ENCODE measurements at regions not wholly inside any gene's neighbourhood (a gene's known extent, or its start where the extent isn't known, plus 50 kb on each side); places are given as distances from the start of the nearest gene placed in this dataset.

- no peaks in the 10 kb centered on the region for H3K36me3 ChIP-seq (ENCODE audit: control insufficient read depth in 3 of 3, insufficient read depth in 3 of 3, low read length in 3 of 3)
- no peaks in the 10 kb centered on the region for H3K27me3 ChIP-seq (ENCODE audit: control insufficient read depth in 3 of 3, insufficient read depth in 3 of 3, low read length in 3 of 3)
- H3K4me3 ChIP-seq (ENCODE audit: low read length in 3 of 3): no peak overlapping the region
- H3K4me1 ChIP-seq (ENCODE audit: control insufficient read depth in 3 of 3, insufficient read depth in 3 of 3, low read length in 3 of 3): no peaks in the 10 kb centered on the region
- no peak overlapping the region for H3K27ac ChIP-seq (ENCODE audit: low read depth, low read length)
- no peak overlapping the region for H3K9ac ChIP-seq (ENCODE audit: low read depth in 1 of 3, low read length in 3 of 3)
- H3K9me3 ChIP-seq (ENCODE audit: control insufficient read depth in 3 of 3, low read length in 3 of 3): no peaks in the 10 kb centered on the region
These were observed 131.1 kb downstream of the TMEM114 start for GRCh38 chr16:8459085-8459733.

DNA sequence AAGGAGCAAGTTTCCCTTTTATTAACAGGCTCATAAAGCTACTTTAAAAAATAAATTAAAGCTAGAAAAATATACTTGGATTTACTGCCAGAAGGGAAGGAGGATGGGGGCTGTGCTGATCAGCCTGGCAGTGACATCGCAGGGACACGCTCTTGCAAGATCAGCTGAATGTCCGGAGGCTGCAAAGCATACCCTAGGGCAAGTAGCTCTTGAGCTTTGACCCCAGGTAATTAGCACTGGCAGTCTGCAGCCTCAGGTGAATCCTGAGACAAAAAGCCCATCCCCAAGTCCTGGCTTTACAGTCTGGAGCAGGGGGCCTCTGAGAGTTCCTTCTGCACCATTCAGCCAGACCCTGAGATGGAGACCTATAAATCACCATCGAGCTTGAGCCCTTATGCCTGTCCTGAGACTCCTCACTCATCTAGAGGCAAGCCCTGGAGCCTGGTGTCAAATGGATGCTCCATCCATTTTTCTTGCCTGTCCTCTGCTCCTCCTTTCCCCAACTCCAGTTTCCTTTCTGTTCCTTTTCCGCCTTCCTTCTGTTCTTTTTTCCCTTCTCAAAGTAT lies 131.7 kb downstream of the TMEM114 start:
- no peaks in the 10 kb centered on the region for H3K27me3 ChIP-seq (ENCODE audit: control insufficient read depth in 3 of 3, insufficient read depth in 3 of 3, low read length in 3 of 3)
- H3K9ac ChIP-seq (ENCODE audit: low read depth in 1 of 3, low read length in 3 of 3): no peak overlapping the region
- no peak overlapping the region for H3K27ac ChIP-seq (ENCODE audit: low read depth, low read length)
- H3K36me3 ChIP-seq (ENCODE audit: control insufficient read depth in 3 of 3, insufficient read depth in 3 of 3, low read length in 3 of 3): no peaks in the 10 kb centered on the region
- no peaks in the 10 kb centered on the region for H3K9me3 ChIP-seq (ENCODE audit: control insufficient read depth in 3 of 3, low read length in 3 of 3)
- no peak overlapping the region for H3K4me3 ChIP-seq (ENCODE audit: low read length in 3 of 3)
- no peaks in the 10 kb centered on the region for H3K4me1 ChIP-seq (ENCODE audit: control insufficient read depth in 3 of 3, insufficient read depth in 3 of 3, low read length in 3 of 3)

- Histone ChIP-seq H3K27me3 (ENCODE audit: control insufficient read depth in 3 of 3, insufficient read depth in 3 of 3, low read length in 3 of 3) (no peaks in the 10 kb centered on the region), H3K4me3 (ENCODE audit: low read length in 3 of 3) (no peak overlapping the region), H3K4me1 (ENCODE audit: control insufficient read depth in 3 of 3, insufficient read depth in 3 of 3, low read length in 3 of 3) (no peaks in the 10 kb centered on the region), H3K27ac (ENCODE audit: low read depth, low read length) (no peak overlapping the region), H3K36me3 (ENCODE audit: control insufficient read depth in 3 of 3, insufficient read depth in 3 of 3, low read length in 3 of 3) (no peaks in the 10 kb centered on the region), H3K9me3 (ENCODE audit: control insufficient read depth in 3 of 3, low read length in 3 of 3) (no peaks in the 10 kb centered on the region), H3K9ac (ENCODE audit: low read depth in 1 of 3, low read length in 3 of 3) (no peak overlapping the region)
These were observed 137.0 kb downstream of the TMEM114 start for GRCh38 chr16:8453359-8453758.

GRCh38 chr16:8452941-8453340 lies 137.4 kb downstream of the TMEM114 start:
- Histone ChIP-seq H3K9ac (ENCODE audit: low read depth in 1 of 3, low read length in 3 of 3) (no peak overlapping the region), H3K36me3 (ENCODE audit: control insufficient read depth in 3 of 3, insufficient read depth in 3 of 3, low read length in 3 of 3) (no peaks in the 10 kb centered on the region), H3K4me3 (ENCODE audit: low read length in 3 of 3) (no peak overlapping the region), H3K27ac (ENCODE audit: low read depth, low read length) (no peak overlapping the region), H3K9me3 (ENCODE audit: control insufficient read depth in 3 of 3, low read length in 3 of 3) (no peaks in the 10 kb centered on the region), H3K27me3 (ENCODE audit: control insufficient read depth in 3 of 3, insufficient read depth in 3 of 3, low read length in 3 of 3) (no peaks in the 10 kb centered on the region), H3K4me1 (ENCODE audit: control insufficient read depth in 3 of 3, insufficient read depth in 3 of 3, low read length in 3 of 3) (no peaks in the 10 kb centered on the region)

DNA sequence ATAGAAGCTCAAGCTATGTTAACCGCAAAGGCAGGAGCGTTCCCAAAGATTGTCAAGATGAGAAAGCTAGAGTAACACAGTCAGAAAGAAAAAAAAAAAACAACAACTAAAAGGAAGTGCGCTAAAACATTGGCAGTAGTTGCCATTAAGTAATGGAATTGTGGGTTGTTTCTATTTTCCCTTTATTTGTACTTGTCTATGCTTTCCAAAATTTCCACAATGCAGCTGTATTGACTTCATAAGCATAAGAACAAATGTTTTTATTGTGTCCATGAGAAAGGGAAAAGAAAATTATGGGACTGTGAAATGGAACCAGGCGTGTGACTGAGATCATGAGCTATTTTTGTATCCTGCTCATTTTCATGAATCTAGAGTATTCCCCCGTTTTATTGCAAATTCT lies 153.4 kb downstream of the TMEM114 start:
- H3K9me3 ChIP-seq (ENCODE audit: control insufficient read depth in 3 of 3, low read length in 3 of 3): peaks cover 0 to 2% (median 0%) of the 10 kb centered on the region in 3 donors
- no peak overlapping the region for H3K27ac ChIP-seq (ENCODE audit: low read depth, low read length)

DNA sequence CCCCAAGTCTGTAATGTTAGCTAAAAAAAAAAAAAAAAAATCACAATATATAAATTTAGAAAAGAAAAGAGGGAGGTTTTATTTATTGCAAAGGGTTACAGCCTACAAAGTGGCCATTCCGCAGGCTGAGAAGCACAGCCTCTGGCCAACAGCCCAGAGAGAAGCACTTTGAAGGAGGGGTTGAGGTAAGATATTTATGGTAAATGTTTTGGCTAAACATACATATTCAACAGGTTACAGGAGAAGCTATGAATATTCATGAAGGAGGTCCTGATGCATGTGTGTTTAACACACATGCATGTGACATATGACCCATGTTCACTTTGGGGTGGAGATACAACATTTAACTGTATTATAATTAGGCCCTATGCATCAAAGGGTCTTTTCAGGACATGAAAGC lies 158.5 kb downstream of the TMEM114 start:
- H3K36me3 ChIP-seq (ENCODE audit: control insufficient read depth in 3 of 3, insufficient read depth in 3 of 3, low read length in 3 of 3): no peaks in the 10 kb centered on the region
- no peak overlapping the region for H3K27ac ChIP-seq (ENCODE audit: low read depth, low read length)
- no peaks in the 10 kb centered on the region for H3K4me1 ChIP-seq (ENCODE audit: control insufficient read depth in 3 of 3, insufficient read depth in 3 of 3, low read length in 3 of 3)
- H3K9me3 ChIP-seq (ENCODE audit: control insufficient read depth in 3 of 3, low read length in 3 of 3): no peaks in the 10 kb centered on the region
- H3K4me3 ChIP-seq (ENCODE audit: low read length in 3 of 3): no peak overlapping the region
- no peaks in the 10 kb centered on the region for H3K27me3 ChIP-seq (ENCODE audit: control insufficient read depth in 3 of 3, insufficient read depth in 3 of 3, low read length in 3 of 3)
- H3K9ac ChIP-seq (ENCODE audit: low read depth in 1 of 3, low read length in 3 of 3): no peak overlapping the region

More for the DNA sequence above, 153.4 kb downstream of the TMEM114 start:
- H3K4me1 ChIP-seq (ENCODE audit: control insufficient read depth in 3 of 3, insufficient read depth in 3 of 3, low read length in 3 of 3): no peaks in the 10 kb centered on the region
- H3K36me3 ChIP-seq (ENCODE audit: control insufficient read depth in 3 of 3, insufficient read depth in 3 of 3, low read length in 3 of 3): no peaks in the 10 kb centered on the region
- H3K4me3 ChIP-seq (ENCODE audit: low read length in 3 of 3): no peak overlapping the region
- H3K9ac ChIP-seq (ENCODE audit: low read depth in 1 of 3, low read length in 3 of 3): no peak overlapping the region
- H3K27me3 ChIP-seq (ENCODE audit: control insufficient read depth in 3 of 3, insufficient read depth in 3 of 3, low read length in 3 of 3): no peaks in the 10 kb centered on the region

GRCh38 chr16:8430401-8430800 lies 159.9 kb downstream of the TMEM114 start:
- no peak overlapping the region for H3K9ac ChIP-seq (ENCODE audit: low read depth in 1 of 3, low read length in 3 of 3)

GRCh38 chr16:8426569-8426968 lies 163.7 kb downstream of the TMEM114 start:
- Histone ChIP-seq H3K36me3 (ENCODE audit: control insufficient read depth in 3 of 3, insufficient read depth in 3 of 3, low read length in 3 of 3) (no peaks in the 10 kb centered on the region), H3K9ac (ENCODE audit: low read depth in 1 of 3, low read length in 3 of 3) (no peak overlapping the region), H3K4me1 (ENCODE audit: control insufficient read depth in 3 of 3, insufficient read depth in 3 of 3, low read length in 3 of 3) (no peaks in the 10 kb centered on the region), H3K4me3 (ENCODE audit: low read length in 3 of 3) (no peak overlapping the region), H3K27me3 (ENCODE audit: control insufficient read depth in 3 of 3, insufficient read depth in 3 of 3, low read length in 3 of 3) (no peaks in the 10 kb centered on the region), H3K9me3 (ENCODE audit: control insufficient read depth in 3 of 3, low read length in 3 of 3) (no peaks in the 10 kb centered on the region), H3K27ac (ENCODE audit: low read depth, low read length) (no peak overlapping the region)

More at GRCh38 chr16:8430401-8430800, 159.9 kb downstream of the TMEM114 start:
- Histone ChIP-seq H3K4me3 (ENCODE audit: low read length in 3 of 3) (no peak overlapping the region), H3K36me3 (ENCODE audit: control insufficient read depth in 3 of 3, insufficient read depth in 3 of 3, low read length in 3 of 3) (no peaks in the 10 kb centered on the region), H3K27ac (ENCODE audit: low read depth, low read length) (no peak overlapping the region), H3K27me3 (ENCODE audit: control insufficient read depth in 3 of 3, insufficient read depth in 3 of 3, low read length in 3 of 3) (no peaks in the 10 kb centered on the region), H3K9me3 (ENCODE audit: control insufficient read depth in 3 of 3, low read length in 3 of 3) (no peaks in the 10 kb centered on the region), H3K4me1 (ENCODE audit: control insufficient read depth in 3 of 3, insufficient read depth in 3 of 3, low read length in 3 of 3) (no peaks in the 10 kb centered on the region)

DNA sequence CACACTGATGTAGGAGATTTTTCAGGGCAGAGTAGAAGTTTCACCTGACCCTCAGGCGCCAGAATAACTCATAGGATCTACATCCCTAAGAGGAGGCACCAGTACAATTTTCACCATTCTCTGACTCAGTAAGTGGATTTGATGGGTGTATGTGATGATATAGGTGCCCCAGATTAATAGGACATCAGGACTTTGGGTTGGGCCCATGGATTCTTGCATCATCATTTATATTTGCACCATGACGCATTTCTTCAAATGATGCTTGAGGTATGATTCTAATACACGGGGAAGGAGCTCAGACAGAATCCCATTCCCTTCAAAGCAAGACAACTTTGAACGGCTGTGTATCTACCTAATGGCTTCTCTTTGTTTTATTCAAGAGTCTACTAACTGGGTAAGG lies 173.2 kb downstream of the TMEM114 start:
- no peaks in the 10 kb centered on the region for H3K36me3 ChIP-seq (ENCODE audit: control insufficient read depth in 3 of 3, insufficient read depth in 3 of 3, low read length in 3 of 3)
- no peak overlapping the region for H3K4me3 ChIP-seq (ENCODE audit: low read length in 3 of 3)
- H3K27ac ChIP-seq (ENCODE audit: low read depth, low read length): no peak overlapping the region
- no peak overlapping the region for H3K9ac ChIP-seq (ENCODE audit: low read depth in 1 of 3, low read length in 3 of 3)
- no peaks in the 10 kb centered on the region for H3K27me3 ChIP-seq (ENCODE audit: control insufficient read depth in 3 of 3, insufficient read depth in 3 of 3, low read length in 3 of 3)
- no peaks in the 10 kb centered on the region for H3K4me1 ChIP-seq (ENCODE audit: control insufficient read depth in 3 of 3, insufficient read depth in 3 of 3, low read length in 3 of 3)
- H3K9me3 ChIP-seq (ENCODE audit: control insufficient read depth in 3 of 3, low read length in 3 of 3): no peaks in the 10 kb centered on the region

- no peak overlapping the region for H3K9ac ChIP-seq (ENCODE audit: low read depth in 1 of 3, low read length in 3 of 3)
- H3K27me3 ChIP-seq (ENCODE audit: control insufficient read depth in 3 of 3, insufficient read depth in 3 of 3, low read length in 3 of 3): no peaks in the 10 kb centered on the region
- no peak overlapping the region for H3K27ac ChIP-seq (ENCODE audit: low read depth, low read length)
- H3K9me3 ChIP-seq (ENCODE audit: control insufficient read depth in 3 of 3, low read length in 3 of 3): no peaks in the 10 kb centered on the region
- H3K36me3 ChIP-seq (ENCODE audit: control insufficient read depth in 3 of 3, insufficient read depth in 3 of 3, low read length in 3 of 3): no peaks in the 10 kb centered on the region
- no peak overlapping the region for H3K4me3 ChIP-seq (ENCODE audit: low read length in 3 of 3)
- no peaks in the 10 kb centered on the region for H3K4me1 ChIP-seq (ENCODE audit: control insufficient read depth in 3 of 3, insufficient read depth in 3 of 3, low read length in 3 of 3)
These were observed 181.3 kb downstream of the TMEM114 start for GRCh38 chr16:8408855-8409567.
